Suprapubic skin (tissue), 4 donors: ENCODE measurements at regions not wholly inside any gene's neighbourhood (a gene's known extent, or its start where the extent isn't known, plus 50 kb on each side); places are given as distances from the start of the nearest gene placed in this dataset.

Experiments
- DNase-seq, 2 donors: peaks; one replicate each; pipeline ENCODE4 v3.0.0-alpha.2; 2019; ENCODE audit warnings: low spot score in 2 of 2
- H3K27ac ChIP-seq: fragments of 200-600 bp; sonication (generic); one replicate; pipeline ENCODE4 v1.5.1; 2019
- H3K27me3 ChIP-seq: fragments of 200-600 bp; sonication (generic); one replicate; pipeline ENCODE4 v1.5.1; 2019
- H3K36me3 ChIP-seq: fragments of 200-600 bp; sonication (generic); one replicate; pipeline ENCODE4 v1.5.1; 2019
- H3K4me1 ChIP-seq: fragments of 200-600 bp; sonication (generic); one replicate; pipeline ENCODE4 v1.5.1; 2019
- H3K4me3 ChIP-seq: fragments of 200-600 bp; sonication (generic); one replicate; pipeline ENCODE4 v1.5.1; 2019; ENCODE audit warnings: mild to moderate bottlenecking
- H3K9me3 ChIP-seq: fragments of 200-600 bp; sonication (generic); one replicate; pipeline ENCODE4 v1.5.1; 2019
- EP300 ChIP-seq: sonication (generic); formaldehyde crosslinking; IDR thresholded peaks from one replicate; pipeline ENCODE4 v1.6.1; 2017; ENCODE audit warnings: antibody characterized with exemption
- POLR2A ChIP-seq, 2 donors: fragments of 450-650 bp; IDR thresholded peaks; one replicate each; pipeline ENCODE4 v1.6.1; 2017; ENCODE audit warnings: antibody characterized with exemption in 2 of 2, mild to moderate bottlenecking in 2 of 2, moderate library complexity in 2 of 2
- POLR2AphosphoS5 ChIP-seq, 3 donors: sonication (generic); formaldehyde crosslinking; IDR thresholded peaks; one replicate each; pipeline ENCODE4 v1.6.1; 2017; ENCODE audit warnings: antibody characterized with exemption in 3 of 3
- WGBS: methylation state at CpG from one replicate; pipeline ENCODE4 v1.1.5; 2018; 5-methylcytosine and 5-hydroxymethylcytosine counted together
- TF ChIP-seq, protein P1 (sequence below), 2 donors: fragments of 200-600 bp in 1 of 2; fragments of 450-650 bp in 1 of 2; sonication (generic) in 1 of 2; IDR thresholded peaks; one replicate each; pipeline ENCODE4 v1.5.1; 2016 to 2019; ENCODE audit warnings: antibody characterized with exemption in 2 of 2, mild to moderate bottlenecking in 1 of 2, moderate library complexity in 1 of 2

DNA sequence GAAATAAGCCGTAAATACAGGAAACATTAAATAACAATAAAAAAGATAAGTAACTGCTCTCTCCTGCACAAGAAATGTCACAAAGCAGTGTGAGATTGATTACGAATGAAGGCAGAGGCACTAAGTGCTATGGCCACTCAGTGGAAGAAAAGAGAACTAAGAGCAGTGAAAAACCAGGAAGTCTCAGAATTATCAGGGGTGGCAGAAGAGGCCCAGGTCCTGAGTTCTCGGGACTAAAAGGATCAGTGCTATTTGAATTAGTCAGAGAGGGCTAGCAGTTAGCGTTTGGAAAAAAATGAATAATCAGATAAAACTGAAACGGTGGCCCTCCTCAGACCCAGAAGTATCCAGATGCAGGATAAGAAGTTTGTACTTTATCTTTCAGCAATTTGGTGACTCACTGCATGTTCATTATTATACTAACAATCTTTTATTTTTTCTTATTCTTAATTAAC, 367.1 kb downstream of the ZEB2 start:
- 70% methylated on average over 5 of the region's 5 CpGs for WGBS
- no peaks in the 10 kb centered on the region for H3K9me3 ChIP-seq
- H3K36me3 ChIP-seq, result no peaks in the 10 kb centered on the region
- no peaks in the 10 kb centered on the region for H3K27me3 ChIP-seq
- H3K4me3 ChIP-seq, result no peak overlapping the region
- H3K4me1 ChIP-seq, result no peaks in the 10 kb centered on the region
- TF ChIP-seq POLR2AphosphoS5 (IDR thresholded peaks at IDR 0.05) (no peak), POLR2A (IDR thresholded peaks at IDR 0.05) (no peak), EP300 (no peak)
- TF ChIP-seq, protein P1, sequence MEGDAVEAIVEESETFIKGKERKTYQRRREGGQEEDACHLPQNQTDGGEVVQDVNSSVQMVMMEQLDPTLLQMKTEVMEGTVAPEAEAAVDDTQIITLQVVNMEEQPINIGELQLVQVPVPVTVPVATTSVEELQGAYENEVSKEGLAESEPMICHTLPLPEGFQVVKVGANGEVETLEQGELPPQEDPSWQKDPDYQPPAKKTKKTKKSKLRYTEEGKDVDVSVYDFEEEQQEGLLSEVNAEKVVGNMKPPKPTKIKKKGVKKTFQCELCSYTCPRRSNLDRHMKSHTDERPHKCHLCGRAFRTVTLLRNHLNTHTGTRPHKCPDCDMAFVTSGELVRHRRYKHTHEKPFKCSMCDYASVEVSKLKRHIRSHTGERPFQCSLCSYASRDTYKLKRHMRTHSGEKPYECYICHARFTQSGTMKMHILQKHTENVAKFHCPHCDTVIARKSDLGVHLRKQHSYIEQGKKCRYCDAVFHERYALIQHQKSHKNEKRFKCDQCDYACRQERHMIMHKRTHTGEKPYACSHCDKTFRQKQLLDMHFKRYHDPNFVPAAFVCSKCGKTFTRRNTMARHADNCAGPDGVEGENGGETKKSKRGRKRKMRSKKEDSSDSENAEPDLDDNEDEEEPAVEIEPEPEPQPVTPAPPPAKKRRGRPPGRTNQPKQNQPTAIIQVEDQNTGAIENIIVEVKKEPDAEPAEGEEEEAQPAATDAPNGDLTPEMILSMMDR (IDR thresholded peaks at IDR 0.05), result no peak
- no peak for DNase-seq
- H3K27ac ChIP-seq, result no peak overlapping the region

DNA sequence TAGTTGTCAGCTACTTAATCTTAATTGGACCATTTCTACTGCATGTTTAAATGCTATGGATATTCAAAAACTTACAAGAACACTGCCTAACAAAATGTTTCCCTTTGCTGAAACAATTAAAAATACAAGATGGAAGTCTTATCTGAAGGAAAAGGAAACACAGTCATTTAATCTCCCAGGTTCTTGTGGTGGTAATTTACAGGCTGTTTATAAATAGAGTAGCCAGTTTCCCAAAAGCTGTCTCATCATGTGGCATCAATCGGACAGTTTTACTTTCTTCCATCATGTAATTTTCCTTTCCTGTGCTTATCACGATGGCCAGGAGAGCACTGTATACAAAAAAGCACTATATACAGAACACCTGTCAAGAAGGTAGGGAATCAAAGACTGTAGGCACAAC, 368.1 kb downstream of the ZEB2 start:
- no peaks in the 10 kb centered on the region for H3K9me3 ChIP-seq
- no peaks in the 10 kb centered on the region for H3K4me1 ChIP-seq
- H3K36me3 ChIP-seq, result no peaks in the 10 kb centered on the region
- no peak overlapping the region for H3K4me3 ChIP-seq
- no peak overlapping the region for H3K27ac ChIP-seq
- no peaks in the 10 kb centered on the region for H3K27me3 ChIP-seq
- 73% methylated on average over 2 of the region's 2 CpGs for WGBS
- no peak for DNase-seq
- TF ChIP-seq, protein P1 (IDR thresholded peaks at IDR 0.05), result no peak
- no peak for TF ChIP-seq POLR2A (IDR thresholded peaks at IDR 0.05)
- TF ChIP-seq EP300, result no peak
- TF ChIP-seq POLR2AphosphoS5 (IDR thresholded peaks at IDR 0.05), result no peak

DNA sequence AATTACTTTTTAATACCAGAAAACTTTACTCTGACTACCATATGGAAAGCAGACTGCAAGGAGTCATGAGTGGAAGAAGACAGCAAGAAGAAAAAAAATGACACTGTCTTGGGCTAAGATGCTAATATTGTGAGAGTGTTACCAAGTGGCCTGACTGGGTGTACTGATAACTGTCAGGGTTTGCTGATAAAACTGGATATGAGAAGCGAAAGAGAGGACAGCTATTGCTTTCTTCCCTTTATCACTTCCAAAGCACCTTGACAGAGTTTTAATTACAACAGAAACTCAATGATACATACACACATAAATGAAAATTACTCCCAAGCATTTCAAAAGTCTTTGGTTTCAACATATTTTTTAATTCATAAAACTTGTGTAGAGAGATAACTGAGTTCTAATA, 368.5 kb downstream of the ZEB2 start:
- DNase-seq, result no peak
- 89% methylated on average over 1 of the region's 1 CpG for WGBS
- Histone ChIP-seq H3K27ac (no peak overlapping the region), H3K36me3 (no peaks in the 10 kb centered on the region), H3K27me3 (no peaks in the 10 kb centered on the region), H3K4me3 (no peak overlapping the region), H3K4me1 (no peaks in the 10 kb centered on the region), H3K9me3 (no peaks in the 10 kb centered on the region)
- TF ChIP-seq, protein P1 (IDR thresholded peaks at IDR 0.05), result no peak
- no peak for TF ChIP-seq POLR2AphosphoS5 (IDR thresholded peaks at IDR 0.05)
- no peak for TF ChIP-seq POLR2A (IDR thresholded peaks at IDR 0.05)
- no peak for TF ChIP-seq EP300

DNA sequence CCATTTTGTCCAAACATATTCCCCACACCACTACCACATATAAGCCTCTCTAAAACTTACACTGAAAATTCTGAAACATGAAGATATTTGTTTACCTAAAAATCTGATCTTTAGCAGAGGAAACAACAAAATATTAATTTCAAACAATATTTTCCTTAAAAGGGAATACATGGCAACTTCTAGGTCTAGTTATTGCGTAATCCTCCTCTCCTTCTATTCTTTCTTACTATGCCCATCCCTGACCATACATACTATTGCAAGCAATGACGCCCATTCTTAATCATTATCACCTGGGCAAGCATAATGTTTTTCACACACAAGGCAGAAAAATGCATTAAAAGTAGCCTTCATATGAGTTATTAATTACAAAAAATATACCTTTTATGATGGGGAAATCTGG, 372.6 kb downstream of the ZEB2 start:
- Histone ChIP-seq H3K27me3 (no peaks in the 10 kb centered on the region), H3K36me3 (no peaks in the 10 kb centered on the region), H3K27ac (no peak overlapping the region), H3K4me3 (no peak overlapping the region), H3K4me1 (no peaks in the 10 kb centered on the region), H3K9me3 (no peaks in the 10 kb centered on the region)
- TF ChIP-seq POLR2A (IDR thresholded peaks at IDR 0.05) (no peak), EP300 (no peak), POLR2AphosphoS5 (IDR thresholded peaks at IDR 0.05) (no peak)
- TF ChIP-seq, protein P1 (IDR thresholded peaks at IDR 0.05), result no peak
- 90% methylated on average over 2 of the region's 2 CpGs for WGBS
- DNase-seq, result no peak

DNA sequence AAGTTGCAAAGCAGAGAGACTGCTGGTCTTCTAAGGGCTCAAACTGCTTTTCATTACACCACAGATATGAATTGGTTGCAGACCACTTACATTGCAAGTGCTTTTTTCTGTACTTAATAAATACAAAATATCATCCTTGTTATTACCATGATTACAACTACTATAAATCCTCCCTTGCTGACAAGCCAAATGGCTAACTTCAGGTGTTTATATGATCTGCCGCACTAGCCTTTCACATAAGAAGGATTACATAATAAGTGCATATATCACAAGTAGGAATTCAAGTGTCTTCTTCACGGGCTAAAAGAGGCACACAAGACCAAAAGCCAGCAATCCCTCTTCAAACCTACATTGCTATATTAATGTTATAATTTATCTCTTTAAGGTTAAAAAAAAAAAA, 373.0 kb downstream of the ZEB2 start:
- H3K27me3 ChIP-seq, result no peaks in the 10 kb centered on the region
- TF ChIP-seq POLR2A (IDR thresholded peaks at IDR 0.05) (no peak), POLR2AphosphoS5 (IDR thresholded peaks at IDR 0.05) (no peak), EP300 (no peak)
- TF ChIP-seq, protein P1 (IDR thresholded peaks at IDR 0.05), result no peak
- 92% methylated on average over 2 of the region's 2 CpGs for WGBS
- no peak overlapping the region for H3K4me3 ChIP-seq
- DNase-seq, result no peak
- no peaks in the 10 kb centered on the region for H3K4me1 ChIP-seq
- no peaks in the 10 kb centered on the region for H3K9me3 ChIP-seq
- no peaks in the 10 kb centered on the region for H3K36me3 ChIP-seq
- H3K27ac ChIP-seq, result no peak overlapping the region
